Astrocyte of the cerebellum (primary cell): ENCODE measurements at regions not wholly inside any gene's neighbourhood (a gene's known extent, or its start where the extent isn't known, plus 50 kb on each side); places are given as distances from the start of the nearest gene placed in this dataset.

Experiments used
- DNase-seq: peaks from one replicate; pipeline ENCODE4 v3.0.0-alpha.2; 2011; ENCODE audit warnings: low read depth
- H3K4me3 ChIP-seq: 2 replicates; pipeline ENCODE4 v1.5.1; 2011; ENCODE audit warnings: mild to moderate bottlenecking, low read depth, low read length, moderate library complexity
- CTCF ChIP-seq: IDR thresholded peaks from 2 replicates; pipeline ENCODE4 v1.5.1; 2012; ENCODE audit warnings: low read length, low read depth, moderate library complexity, mild to moderate bottlenecking; ENCODE audit errors: missing control alignments
- in situ Hi-C: cut with HindIII; loops from 2 replicates; pipeline ENCODE4 v1.10.0; 2017; ENCODE audit warnings: low sequenced_read_pairs

GRCh38 chr1:195236991-195237889 lies 1371.0 kb downstream of the KCNT2 start:
- no peak for DNase-seq
- no peak for TF ChIP-seq CTCF
- in situ Hi-C loops, result no loop called here
- H3K4me3 ChIP-seq, result no peak overlapping the region

- in situ Hi-C loops, result no loop called here
Observed at GRCh38 chr1:195218428-195219212, 1389.6 kb downstream of the KCNT2 start.

GRCh38 chr1:195202241-195202640 lies 1406.0 kb downstream of the KCNT2 start:
- H3K4me3 ChIP-seq, result no peak overlapping the region
- in situ Hi-C loops, result no loop called here
- no peak for DNase-seq
- no peak for TF ChIP-seq CTCF

More at GRCh38 chr1:195218428-195219212, 1389.6 kb downstream of the KCNT2 start:
- no peak overlapping the region for H3K4me3 ChIP-seq
- no peak for TF ChIP-seq CTCF
- no peak for DNase-seq

GRCh38 chr1:195200772-195201171 lies 1407.5 kb downstream of the KCNT2 start:
- no peak for DNase-seq
- TF ChIP-seq CTCF, result no peak

GRCh38 chr1:195197116-195197515 lies 1411.1 kb downstream of the KCNT2 start:
- no peak for TF ChIP-seq CTCF
- in situ Hi-C loops, result no loop called here
- H3K4me3 ChIP-seq, result no peak overlapping the region
- no peak for DNase-seq

More at GRCh38 chr1:195200772-195201171, 1407.5 kb downstream of the KCNT2 start:
- in situ Hi-C loops, result no loop called here
- no peak overlapping the region for H3K4me3 ChIP-seq

- DNase-seq, result no peak
- no peak overlapping the region for H3K4me3 ChIP-seq
- in situ Hi-C loops, result no loop called here
- no peak for TF ChIP-seq CTCF
Observed at GRCh38 chr1:195195423-195196057, 1412.7 kb downstream of the KCNT2 start.
